Adrenal gland (tissue), 9 donors: ENCODE measurements at regions not wholly inside any gene's neighbourhood (a gene's known extent, or its start where the extent isn't known, plus 50 kb on each side); places are given as distances from the start of the nearest gene placed in this dataset.

Source experiments
- DNase-seq, 7 donors: peaks; one replicate each; pipeline ENCODE4 v3.0.0-alpha.2; 2019 to 2020
- H3K27ac ChIP-seq, 5 donors: fragments of 200-600 bp; sonication (generic) in 4 of 5; 1 replicate in 3 of 5; 2 replicates in 2 of 5; pipeline versions ENCODE4 v1.5.1 to v1.8.0; 2016 to 2020; ENCODE audit warnings: mild to moderate bottlenecking in 1 of 5
- H3K27me3 ChIP-seq: fragments of 200-600 bp; 2 replicates; pipeline ENCODE4 v1.8.0; 2021
- H3K36me3 ChIP-seq, 2 donors: fragments of 200-600 bp; replicated peaks in 1 of 2; 1 replicate in 1 of 2; 2 replicates in 1 of 2; pipeline versions ENCODE4 v1.5.1 to v1.8.0; 2018 to 2022
- H3K4me1 ChIP-seq, 2 donors: fragments of 200-600 bp; replicated peaks in 1 of 2; 1 replicate in 1 of 2; 2 replicates in 1 of 2; pipeline versions ENCODE4 v1.5.1 to v1.8.0; 2018 to 2021
- H3K4me3 ChIP-seq, 4 donors: fragments of 200-600 bp; sonication (generic) in 3 of 4; one replicate each; pipeline ENCODE4 v1.5.1; 2016 to 2018
- H3K9me3 ChIP-seq, 3 donors: fragments of 200-600 bp; sonication (generic) in 1 of 3; replicated peaks in 1 of 3; 1 replicate in 2 of 3; 2 replicates in 1 of 3; pipeline versions ENCODE4 v1.5.1 to v1.8.0; 2016 to 2021
- CTCF ChIP-seq, 6 experiments: fragments of 450-650 bp in 4 of 6; fragments of 200-600 bp in 2 of 6; sonication (generic) in 1 of 6; IDR thresholded peaks; 1 replicate in 5 of 6; 2 replicates in 1 of 6; pipeline versions ENCODE4 v1.5.1 to v1.8.0; 2016 to 2021; ENCODE audit warnings: antibody characterized with exemption in 6 of 6, mild to moderate bottlenecking in 2 of 6, moderate library complexity in 1 of 6
- POLR2A ChIP-seq, 2 donors: fragments of 450-650 bp; IDR thresholded peaks; one replicate each; pipeline ENCODE4 v1.6.1; 2017; ENCODE audit warnings: antibody characterized with exemption in 2 of 2, mild to moderate bottlenecking in 2 of 2, moderate library complexity in 1 of 2
- WGBS, 4 donors: extraction: QIAGEN DNeasy Blood & Tissue Kit in 2 of 4; methylation state at CpG; one replicate each; pipeline versions ENCODE4 v1.1.5 to v1.1.7; 2013 to 2017; 5-methylcytosine and 5-hydroxymethylcytosine counted together
- intact Hi-C, 2 donors: fragments of 100-400 bp; cut with DNase I; formaldehyde crosslinking; loops; one replicate each; pipeline versions ENCODE4 v1.14.1 to v1.15.0; 2022 to 2023
- donor health status: healthy with polysubstance abuse.
- donor health status: Bipolar disorder and iron deficiency.
- donor health status: DM: yes; HTN: yes; CAD: no.
- donor health status: DM: no; HTN: no; CAD: no.
- donor health status: DM: no; HTN: no; CAD: no.

GRCh38 chr1:29412591-29412990 is 176.3 kb downstream of the PTPRU start:
- Histone ChIP-seq H3K27ac (no peak overlapping the region), H3K27me3 (no peaks in the 10 kb centered on the region), H3K9me3 (no peaks in the 10 kb centered on the region), H3K4me3 (no peak overlapping the region), H3K4me1 (no peaks in the 10 kb centered on the region), H3K36me3 (no peaks in the 10 kb centered on the region)
- 56 to 69% (median 61%) methylated on average over 6 of the region's 6 CpGs for WGBS, 4 donors
- no peak for TF ChIP-seq CTCF (IDR thresholded peaks at IDR 0.05)
- no peak for TF ChIP-seq POLR2A (IDR thresholded peaks at IDR 0.05)
- intact Hi-C loops = no loop called here
- no peak for DNase-seq

- Histone ChIP-seq H3K4me1 (no peaks in the 10 kb centered on the region), H3K27me3 (no peaks in the 10 kb centered on the region), H3K4me3 (no peak overlapping the region), H3K36me3 (no peaks in the 10 kb centered on the region), H3K27ac (no peak overlapping the region), H3K9me3 (no peaks in the 10 kb centered on the region)
- no peak for TF ChIP-seq POLR2A (IDR thresholded peaks at IDR 0.05)
- no peak for TF ChIP-seq CTCF (IDR thresholded peaks at IDR 0.05)
- WGBS, 4 donors = 68 to 78% (median 76%) methylated on average over 6 of the region's 6 CpGs
- intact Hi-C loops = no loop called here
- no peak for DNase-seq
These were observed 174.2 kb downstream of the PTPRU start for GRCh38 chr1:29410476-29410875.

GRCh38 chr1:29409616-29410015 is 173.3 kb downstream of the PTPRU start:
- H3K9me3 ChIP-seq = no peaks in the 10 kb centered on the region
- intact Hi-C loops = no loop called here
- H3K27me3 ChIP-seq = no peaks in the 10 kb centered on the region
- TF ChIP-seq POLR2A (IDR thresholded peaks at IDR 0.05) = no peak
- TF ChIP-seq CTCF (IDR thresholded peaks at IDR 0.05) = no peak
- H3K4me3 ChIP-seq = no peak overlapping the region
- no peak for DNase-seq
- H3K36me3 ChIP-seq = no peaks in the 10 kb centered on the region
- H3K27ac ChIP-seq = no peak overlapping the region
- WGBS, 4 donors = 43 to 85% (median 68%) methylated on average over 2 of the region's 2 CpGs
- no peaks in the 10 kb centered on the region for H3K4me1 ChIP-seq

- 46 to 82% (median 67%) methylated on average over 7 to 8 of the region's 8 CpGs for WGBS, 4 donors
These were observed 172.7 kb downstream of the PTPRU start for GRCh38 chr1:29408831-29409605.

More at GRCh38 chr1:29408831-29409605, 172.7 kb downstream of the PTPRU start:
- no peaks in the 10 kb centered on the region for H3K4me1 ChIP-seq
- no peaks in the 10 kb centered on the region for H3K36me3 ChIP-seq
- H3K27ac ChIP-seq = no peak overlapping the region
- no peaks in the 10 kb centered on the region for H3K27me3 ChIP-seq
- no peak overlapping the region for H3K4me3 ChIP-seq
- TF ChIP-seq POLR2A (IDR thresholded peaks at IDR 0.05) = no peak
- no peak for TF ChIP-seq CTCF (IDR thresholded peaks at IDR 0.05)
- H3K9me3 ChIP-seq = no peaks in the 10 kb centered on the region
- intact Hi-C loops = no loop called here
- DNase-seq = no peak
